Fibroblast of the conjunctiva (primary cell): ENCODE measurements at regions not wholly inside any gene's neighbourhood (a gene's known extent, or its start where the extent isn't known, plus 50 kb on each side); places are given as distances from the start of the nearest gene placed in this dataset.

Source experiments
- DNase-seq: peaks from one replicate; pipeline ENCODE4 v3.0.0-alpha.2; 2010; ENCODE audit warnings: low read depth

GRCh38 chr2:19600506-19600905, 242.1 kb upstream of the OSR1 start:
- DNase-seq, result no peak

DNA sequence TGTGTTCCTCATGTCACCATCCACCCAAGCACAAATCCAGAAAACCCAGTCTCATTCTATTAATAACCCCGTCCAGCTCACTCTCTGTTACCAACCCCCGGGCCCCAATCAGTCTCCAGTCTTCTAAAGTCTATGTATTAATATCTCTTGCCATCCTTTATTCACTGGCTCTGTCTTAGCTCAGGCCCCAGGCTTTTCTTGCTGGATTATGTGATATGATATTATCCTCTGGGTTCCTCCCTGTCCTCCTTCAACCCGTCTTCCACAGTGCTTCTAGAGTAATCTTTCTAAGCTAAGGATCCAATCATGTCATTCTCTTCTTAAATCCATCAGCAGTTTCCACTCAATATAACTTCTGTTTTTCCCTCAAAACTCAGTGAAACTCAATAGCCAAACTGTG, 240.5 kb upstream of the OSR1 start:
- DNase-seq, result no peak

- no peak for DNase-seq
Observed at GRCh38 chr2:19592197-19592596, 233.8 kb upstream of the OSR1 start.

GRCh38 chr2:19589791-19590190, 231.4 kb upstream of the OSR1 start:
- no peak for DNase-seq

DNA sequence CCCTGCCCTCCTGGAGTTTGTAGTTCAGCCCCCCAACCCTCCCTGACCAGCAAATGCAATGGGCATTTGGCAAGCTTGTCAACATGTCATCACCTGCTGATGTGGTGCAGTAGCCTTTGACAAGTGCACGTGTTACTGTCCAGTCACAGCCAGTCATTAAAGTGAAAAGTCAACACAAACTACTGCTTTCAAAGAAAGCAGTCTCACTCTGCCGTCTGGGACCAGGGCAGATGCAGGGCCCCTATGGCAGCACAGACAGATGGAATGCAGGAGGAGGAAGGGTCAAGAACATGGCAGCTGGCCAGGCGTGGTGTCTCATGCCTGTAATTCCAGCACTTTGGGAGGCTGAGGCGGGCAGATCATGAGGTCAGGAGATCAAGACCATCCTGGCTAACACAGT, 222.4 kb upstream of the OSR1 start:
- no peak for DNase-seq

- no peak for DNase-seq
Observed at GRCh38 chr2:19580264-19580663, 221.8 kb upstream of the OSR1 start.

- no peak for DNase-seq
Observed at GRCh38 chr2:19579461-19579860, 221.0 kb upstream of the OSR1 start.

GRCh38 chr2:19577723-19578122, 219.3 kb upstream of the OSR1 start:
- no peak for DNase-seq

- no peak for DNase-seq
Observed at GRCh38 chr2:19576411-19576810, 218.0 kb upstream of the OSR1 start.

- no peak for DNase-seq
Observed at GRCh38 chr2:19575641-19576040, 217.2 kb upstream of the OSR1 start.

- DNase-seq, result peak; percentile 59
Observed at GRCh38 chr2:19574778-19575260, 216.4 kb upstream of the OSR1 start.

DNA sequence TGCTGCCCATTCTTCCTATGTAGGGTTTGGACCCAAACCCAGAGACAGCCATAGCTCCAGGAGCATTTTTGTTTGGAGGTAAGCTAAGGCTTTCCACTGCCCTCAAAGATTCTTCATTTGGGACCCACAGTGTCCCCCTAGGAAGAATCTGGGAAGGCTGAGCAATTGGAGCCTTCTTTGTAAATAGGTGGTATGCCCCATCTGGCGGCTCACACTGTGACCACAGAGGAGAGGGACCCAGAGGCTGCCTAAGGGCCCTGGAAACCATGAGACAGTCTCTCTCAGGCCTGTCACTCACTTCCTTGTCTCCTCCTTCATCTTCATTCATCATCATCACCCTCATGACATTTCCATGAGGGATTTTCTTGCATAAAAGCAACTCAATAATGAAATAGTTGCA, 215.4 kb upstream of the OSR1 start:
- DNase-seq, result no peak

DNA sequence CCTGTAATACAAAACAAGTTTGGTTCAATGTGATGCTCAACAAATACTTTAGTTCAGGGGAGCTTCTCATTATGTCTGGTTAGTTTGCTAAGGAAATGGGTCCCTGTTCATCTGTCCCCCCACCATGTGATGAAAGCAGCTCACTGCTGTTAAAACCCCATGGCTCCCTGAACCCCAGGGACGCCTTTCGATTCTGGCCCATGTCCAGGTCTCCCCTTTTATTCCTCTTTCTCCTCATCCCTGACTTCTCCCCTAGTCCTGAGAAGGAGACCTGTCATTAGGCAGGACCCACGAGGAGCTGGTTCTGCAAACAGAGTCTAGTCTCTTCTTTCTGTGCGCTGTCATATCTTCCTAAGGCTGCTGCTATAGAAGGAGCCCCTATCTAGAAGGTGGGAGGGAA, 213.3 kb upstream of the OSR1 start:
- DNase-seq, result no peak

- no peak for DNase-seq
Observed at GRCh38 chr2:19569300-19569791, 210.9 kb upstream of the OSR1 start.

- DNase-seq, result no peak
Observed at GRCh38 chr2:19568809-19569208, 210.4 kb upstream of the OSR1 start.

- no peak for DNase-seq
Observed at GRCh38 chr2:19560785-19561184, 202.4 kb upstream of the OSR1 start.

DNA sequence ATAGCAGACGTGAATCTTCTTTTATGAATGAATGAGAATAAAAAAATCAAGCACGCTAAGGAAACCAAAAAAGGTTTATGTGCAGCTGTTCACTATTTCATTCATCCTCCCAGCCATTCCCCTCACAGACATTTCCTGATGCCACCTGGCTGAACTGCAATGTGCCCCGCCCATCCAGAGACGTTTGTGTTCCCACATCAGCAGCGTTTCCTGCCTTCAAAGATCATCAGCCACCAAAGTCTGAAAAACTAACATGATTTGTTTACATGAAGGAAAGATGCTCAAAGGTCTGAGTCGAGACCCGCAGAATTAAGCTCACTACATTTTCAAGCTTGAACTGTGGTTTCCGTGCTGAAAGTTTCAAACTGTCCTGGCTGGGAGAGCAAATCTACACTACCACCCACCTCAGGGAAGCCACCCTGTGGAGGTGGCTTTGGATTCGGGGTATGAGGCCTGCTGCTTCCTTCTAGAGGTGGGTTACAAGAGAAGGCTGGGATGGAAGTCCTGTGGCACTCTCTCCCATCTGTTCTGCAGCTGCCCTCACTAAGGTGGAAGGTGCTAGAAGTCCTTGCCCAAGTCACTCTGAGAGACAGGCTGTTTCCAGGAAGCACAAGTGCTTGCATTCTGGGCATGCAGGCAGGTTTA, 201.3 kb upstream of the OSR1 start:
- DNase-seq, result no peak

GRCh38 chr2:19556648-19557047, 198.2 kb upstream of the OSR1 start:
- no peak for DNase-seq

DNA sequence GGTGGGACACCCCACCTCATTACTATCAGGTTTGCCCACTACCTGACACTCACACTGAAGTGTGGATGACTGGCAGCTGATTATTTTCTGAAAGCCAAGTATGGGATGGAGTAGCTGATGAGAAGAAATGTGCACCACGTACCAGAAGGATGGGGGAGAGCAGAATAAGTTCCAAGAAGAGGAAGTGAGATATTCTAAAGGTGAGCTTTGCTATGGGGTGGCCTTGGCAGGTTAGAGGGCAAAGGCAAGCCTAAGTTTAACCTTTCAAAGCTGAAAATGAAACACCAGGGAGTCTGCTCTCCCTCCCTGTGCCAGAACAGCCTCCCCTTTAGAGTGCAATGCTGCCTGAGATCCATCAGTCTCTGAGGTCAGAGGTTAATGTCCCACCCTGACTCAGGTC, 196.1 kb upstream of the OSR1 start:
- no peak for DNase-seq

- DNase-seq, result no peak
Observed at GRCh38 chr2:19552270-19552669, 193.8 kb upstream of the OSR1 start.

DNA sequence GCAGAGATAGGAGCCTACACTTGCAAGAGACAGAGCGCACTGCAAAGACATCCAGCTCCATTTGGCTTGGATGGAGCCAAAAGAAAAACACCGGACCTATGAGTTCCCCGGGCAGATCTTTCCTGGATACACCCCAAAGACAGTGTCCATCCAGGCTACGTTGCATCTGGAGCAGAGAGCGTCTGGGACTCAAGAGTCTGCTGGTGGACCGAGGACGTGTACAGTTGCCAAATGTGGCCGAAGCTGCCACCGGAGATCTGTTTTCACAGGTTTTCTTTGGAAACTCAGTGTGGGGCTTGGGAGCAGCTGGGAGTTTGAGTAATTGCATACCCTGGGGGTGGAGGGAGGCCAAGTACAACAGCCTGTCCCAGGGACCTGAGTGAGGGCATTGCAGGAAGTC, 192.3 kb upstream of the OSR1 start:
- no peak for DNase-seq

DNA sequence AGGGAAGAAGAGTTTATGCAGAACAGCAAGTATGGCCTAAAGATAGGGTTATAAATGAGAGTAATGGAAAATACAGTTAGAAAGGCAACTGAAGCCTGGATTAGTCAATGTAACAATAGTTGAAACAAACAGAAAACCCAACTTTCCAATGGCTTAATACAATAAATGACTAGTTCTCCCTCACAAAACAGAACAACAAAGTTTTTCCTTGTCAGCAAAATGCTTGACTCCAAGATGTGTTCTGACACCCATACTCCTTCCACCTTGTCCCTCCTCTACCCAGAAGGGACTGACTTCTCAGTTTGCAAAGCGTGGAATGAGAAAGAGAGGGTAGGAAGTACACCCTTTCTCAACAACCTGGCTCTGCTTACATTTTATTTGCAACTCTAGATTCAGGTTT, 191.4 kb upstream of the OSR1 start:
- DNase-seq, result no peak

GRCh38 chr2:19548116-19548515, 189.7 kb upstream of the OSR1 start:
- no peak for DNase-seq

- DNase-seq, result no peak
Observed at GRCh38 chr2:19547321-19547720, 188.9 kb upstream of the OSR1 start.
